Cardiac fibroblast (primary cell): ENCODE measurements at regions not wholly inside any gene's neighbourhood (a gene's known extent, or its start where the extent isn't known, plus 50 kb on each side); places are given as distances from the start of the nearest gene placed in this dataset.
A peak's percentile ranks its signal among the peaks of the same experiment; 100 is the strongest.

Experiments
- DNase-seq, 2 donors: peaks; one replicate each; pipeline versions ENCODE4 v3.0.0 to v3.0.0-alpha.2; 2010; ENCODE audit warnings: low read depth in 2 of 2
- H3K4me3 ChIP-seq, 2 donors: replicated peaks in 1 of 2; 1 replicate in 1 of 2; 2 replicates in 1 of 2; pipeline ENCODE4 v1.5.1; 2011; ENCODE audit warnings: low read depth in 2 of 2, low read length in 2 of 2, mild to moderate bottlenecking in 2 of 2, moderate library complexity in 1 of 2
- CTCF ChIP-seq: IDR thresholded peaks from one replicate; pipeline ENCODE4 v1.5.1; 2011; ENCODE audit warnings: low read depth, mild to moderate bottlenecking, low read length, inconsistent platforms

- no peak for TF ChIP-seq CTCF
- H3K4me3 ChIP-seq = no peak overlapping the region
- DNase-seq = no peak
These were observed 921.9 kb downstream of the SQOR start for GRCh38 chr15:46556559-46557379.

GRCh38 chr15:46567968-46568367 lies 933.1 kb downstream of the SQOR start:
- no peak for DNase-seq
- no peak overlapping the region for H3K4me3 ChIP-seq
- no peak for TF ChIP-seq CTCF

GRCh38 chr15:46569781-46570180 lies 935.0 kb downstream of the SQOR start:
- H3K4me3 ChIP-seq = no peak overlapping the region
- TF ChIP-seq CTCF = no peak
- no peak for DNase-seq

GRCh38 chr15:46576646-46577395 lies 942.0 kb downstream of the SQOR start:
- peak in 1 of 2 donors; percentile 3 for DNase-seq
- no peak overlapping the region for H3K4me3 ChIP-seq
- TF ChIP-seq CTCF = no peak

- no peak overlapping the region for H3K4me3 ChIP-seq
- TF ChIP-seq CTCF = no peak
- DNase-seq = no peak
These were observed 942.9 kb downstream of the SQOR start for GRCh38 chr15:46577767-46578166.

- DNase-seq = no peak
- TF ChIP-seq CTCF = no peak
- no peak overlapping the region for H3K4me3 ChIP-seq
These were observed 945.7 kb downstream of the SQOR start for GRCh38 chr15:46580487-46580886.
